ENCODE measurements at regions not wholly inside any gene's neighbourhood (a gene's known extent, or its start where the extent isn't known, plus 50 kb on each side); places are given as distances from the start of the nearest gene placed in this dataset.

DNA sequence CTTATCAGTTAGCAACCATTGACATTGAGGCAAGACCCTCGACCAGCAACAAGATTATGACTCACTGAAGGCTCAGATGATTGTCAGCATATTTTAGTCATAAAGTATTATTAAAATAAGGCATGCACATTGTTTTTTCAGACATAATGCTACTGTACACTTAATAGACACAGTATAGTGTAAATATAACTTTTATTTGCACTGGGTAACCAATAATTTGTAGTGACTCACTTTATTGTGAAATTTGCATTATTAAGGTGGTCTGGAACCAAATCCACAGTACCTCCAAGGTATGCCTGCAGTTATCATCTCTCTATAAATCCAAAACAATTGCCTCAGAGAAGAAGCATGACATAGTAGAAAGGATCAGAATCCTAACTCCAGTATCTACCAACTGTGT is 330.1 kb upstream of the SMIM31 start:
- no peak for TF ChIP-seq EZH2phosphoT487 (IDR thresholded peaks at IDR 0.05)
- TF ChIP-seq, protein P1, sequence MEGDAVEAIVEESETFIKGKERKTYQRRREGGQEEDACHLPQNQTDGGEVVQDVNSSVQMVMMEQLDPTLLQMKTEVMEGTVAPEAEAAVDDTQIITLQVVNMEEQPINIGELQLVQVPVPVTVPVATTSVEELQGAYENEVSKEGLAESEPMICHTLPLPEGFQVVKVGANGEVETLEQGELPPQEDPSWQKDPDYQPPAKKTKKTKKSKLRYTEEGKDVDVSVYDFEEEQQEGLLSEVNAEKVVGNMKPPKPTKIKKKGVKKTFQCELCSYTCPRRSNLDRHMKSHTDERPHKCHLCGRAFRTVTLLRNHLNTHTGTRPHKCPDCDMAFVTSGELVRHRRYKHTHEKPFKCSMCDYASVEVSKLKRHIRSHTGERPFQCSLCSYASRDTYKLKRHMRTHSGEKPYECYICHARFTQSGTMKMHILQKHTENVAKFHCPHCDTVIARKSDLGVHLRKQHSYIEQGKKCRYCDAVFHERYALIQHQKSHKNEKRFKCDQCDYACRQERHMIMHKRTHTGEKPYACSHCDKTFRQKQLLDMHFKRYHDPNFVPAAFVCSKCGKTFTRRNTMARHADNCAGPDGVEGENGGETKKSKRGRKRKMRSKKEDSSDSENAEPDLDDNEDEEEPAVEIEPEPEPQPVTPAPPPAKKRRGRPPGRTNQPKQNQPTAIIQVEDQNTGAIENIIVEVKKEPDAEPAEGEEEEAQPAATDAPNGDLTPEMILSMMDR (IDR thresholded peaks at IDR 0.05) = no peak
- TF ChIP-seq EZH2 (IDR thresholded peaks at IDR 0.05) = no peak
